NCI-H524 treated with DMSO at 0.1 percent for 48 hours (cell line): ENCODE measurements at regions not wholly inside any gene's neighbourhood (a gene's known extent, or its start where the extent isn't known, plus 50 kb on each side); places are given as distances from the start of the nearest gene placed in this dataset.

Source experiments
- DNase-seq: peaks from one replicate; lab custom pipeline; 2025; lab: John Stamatoyannopoulos, UW

DNA sequence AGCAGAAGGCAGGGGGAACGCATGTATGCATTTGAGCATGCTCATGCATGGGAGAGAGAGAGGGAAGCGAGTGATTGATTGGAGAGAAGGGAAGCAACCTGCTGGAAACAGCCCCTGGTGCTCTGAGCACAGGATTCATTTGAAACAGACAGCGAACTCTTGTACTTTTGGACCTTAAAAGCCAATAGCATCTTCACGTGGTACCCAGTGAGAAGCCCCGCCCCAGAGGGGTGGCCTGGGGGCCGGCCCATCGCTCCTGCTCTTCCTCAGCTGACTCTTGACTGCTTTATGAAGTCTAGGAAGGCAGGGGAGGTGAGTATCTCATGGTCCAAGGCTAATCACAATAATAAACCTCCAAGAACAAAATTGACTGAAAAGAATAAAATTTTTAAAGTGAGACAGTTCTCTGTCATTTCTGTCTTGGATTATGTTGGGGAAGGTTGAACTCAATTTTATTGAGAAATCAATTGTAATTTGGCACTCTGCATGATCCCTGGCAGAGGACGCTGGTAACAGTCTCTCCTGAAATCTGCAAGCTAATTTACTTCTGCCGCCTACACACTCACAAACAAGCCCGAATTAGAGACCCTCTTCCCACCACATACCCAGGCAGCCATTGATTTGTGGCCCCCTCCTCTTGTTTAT lies 168.2 kb upstream of the PPARGC1A start:
- no peak for DNase-seq

DNA sequence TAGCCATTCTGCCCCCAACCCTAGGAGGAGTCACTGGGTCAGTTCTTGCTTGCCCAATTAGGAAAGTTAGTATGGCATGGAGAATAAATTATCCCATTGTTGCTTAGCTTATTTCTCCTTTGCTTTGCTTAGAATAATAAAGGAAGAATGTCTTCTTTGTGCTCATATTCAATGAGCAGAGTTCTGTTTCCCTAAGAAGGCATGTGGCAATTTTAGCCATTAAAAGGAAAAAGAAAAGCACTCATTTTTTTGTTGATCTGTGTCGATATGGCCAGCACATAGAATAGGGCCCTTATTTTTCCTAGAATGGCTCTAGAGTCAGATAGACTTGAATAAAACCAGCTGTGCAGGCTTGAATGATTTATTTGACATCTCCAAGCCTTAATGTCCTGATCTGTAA lies 166.4 kb upstream of the PPARGC1A start:
- no peak for DNase-seq

DNA sequence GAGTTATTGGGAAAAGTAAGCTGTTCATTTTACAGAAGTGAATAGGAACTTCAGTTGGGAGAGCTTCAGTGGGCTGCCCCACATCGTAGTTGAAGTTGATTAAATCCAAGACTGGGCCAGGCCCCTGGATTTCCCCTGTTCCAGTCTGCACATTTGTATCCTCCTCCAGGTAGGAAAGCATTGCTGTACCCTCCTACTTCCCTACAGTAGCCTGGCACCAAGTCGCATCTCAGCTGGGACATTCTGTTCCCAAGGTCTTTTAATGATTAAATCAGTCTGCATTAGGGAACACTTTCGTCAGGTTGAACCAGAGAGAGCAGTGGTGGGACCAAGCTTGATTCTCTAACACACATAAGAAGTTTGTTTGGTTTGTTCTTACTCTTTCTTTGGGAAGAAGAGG lies 165.8 kb upstream of the PPARGC1A start:
- no peak for DNase-seq

DNA sequence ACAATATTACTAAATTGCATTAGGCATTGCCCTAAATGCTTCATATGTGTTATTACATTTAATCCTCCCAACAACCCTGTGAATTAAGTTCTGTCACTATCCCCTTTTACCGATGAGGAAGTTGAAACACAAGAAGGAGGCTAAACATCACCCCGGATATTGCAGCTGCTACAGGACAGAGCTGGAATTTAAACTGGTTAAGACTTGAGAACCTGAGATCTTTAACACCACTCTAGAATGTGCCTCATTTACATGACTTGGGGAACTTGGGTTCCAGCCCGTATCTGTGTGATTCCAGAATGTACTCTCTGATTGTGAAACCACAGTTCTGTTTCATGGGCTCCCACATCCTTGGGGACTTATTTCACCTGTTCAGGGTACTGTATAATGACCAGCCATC lies 165.1 kb upstream of the PPARGC1A start:
- DNase-seq, result no peak

DNA sequence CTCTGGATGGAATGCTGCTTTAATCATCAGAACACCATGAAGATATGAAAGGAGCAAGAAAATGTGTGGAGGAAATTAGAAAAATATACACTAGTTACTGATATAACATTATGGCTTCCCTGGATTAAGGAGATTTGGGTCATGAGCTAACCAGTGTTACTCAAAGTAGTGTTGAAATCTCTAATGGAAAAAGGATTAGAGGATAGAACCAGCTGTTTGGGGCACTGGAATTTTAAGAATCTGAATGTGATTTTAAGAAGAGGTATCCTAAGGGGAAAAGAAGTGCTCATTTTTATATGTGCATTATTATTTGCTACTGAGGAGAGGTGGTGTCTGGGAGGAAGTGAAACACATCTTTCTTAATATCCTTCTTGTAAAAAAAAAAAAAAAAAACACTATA lies 164.1 kb upstream of the PPARGC1A start:
- DNase-seq, result no peak

DNA sequence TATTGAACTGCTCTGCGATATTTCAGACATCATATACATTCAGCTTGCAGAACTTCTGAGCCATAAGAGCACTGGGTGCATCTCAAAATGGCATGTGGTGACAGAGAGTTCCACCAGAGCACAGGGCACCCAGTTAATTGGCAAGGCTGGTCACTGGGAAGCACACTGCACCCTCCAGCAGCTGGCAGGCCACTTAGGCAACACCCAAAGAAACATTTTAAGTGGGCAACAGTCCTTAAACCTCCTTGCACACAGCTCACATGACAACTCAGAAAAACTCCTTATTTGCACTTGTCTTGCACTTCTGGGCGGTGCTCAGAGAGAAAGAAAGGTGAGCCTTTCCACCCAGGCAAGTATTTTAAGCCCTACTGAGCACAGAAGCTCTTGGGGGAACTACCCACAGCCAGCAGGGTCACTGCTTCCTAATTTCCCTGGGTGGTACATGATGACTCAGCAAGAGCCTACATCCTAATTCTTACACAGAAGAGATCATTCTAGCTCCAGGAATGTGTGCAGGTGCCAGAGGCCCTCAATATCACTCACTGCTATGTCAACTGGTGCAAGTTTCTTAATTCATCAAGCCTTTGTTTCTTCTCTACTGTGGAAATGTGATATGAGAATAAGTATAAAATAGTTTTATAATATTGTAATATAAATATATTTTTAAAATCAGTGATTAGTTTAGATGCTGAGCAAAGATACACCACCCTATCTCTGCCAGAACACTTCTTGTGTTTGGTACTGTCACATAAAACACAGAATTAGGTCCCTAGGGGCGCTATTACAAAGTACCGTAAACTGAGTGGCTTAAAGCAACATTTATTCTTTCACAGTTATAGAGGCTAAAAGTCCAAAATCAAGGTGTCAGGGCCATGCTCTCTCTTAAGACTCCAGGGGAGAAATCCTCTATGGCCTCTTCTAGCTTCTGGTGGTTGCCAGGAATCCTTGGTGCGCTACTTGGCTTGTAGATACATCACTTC lies 155.1 kb upstream of the PPARGC1A start:
- DNase-seq, result no peak

DNA sequence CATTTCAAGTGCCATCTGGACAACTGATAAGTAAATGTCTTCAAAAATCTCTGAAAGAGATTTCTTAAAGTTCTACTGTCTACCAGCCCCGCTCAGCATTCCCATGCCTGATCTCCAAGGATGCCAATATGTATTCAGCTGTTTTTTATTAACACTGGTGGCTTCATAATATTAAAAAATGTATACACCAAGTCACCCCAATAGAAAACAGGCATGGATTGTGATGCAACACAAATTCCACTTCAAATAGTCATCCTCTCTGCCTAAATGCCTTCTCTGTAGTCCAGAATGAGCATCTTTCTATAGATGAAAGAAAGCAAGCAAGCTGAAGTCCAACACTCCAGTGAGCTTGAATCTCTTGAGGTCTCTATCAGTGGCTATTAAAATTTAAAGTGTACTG lies 152.2 kb upstream of the PPARGC1A start:
- no peak for DNase-seq

DNA sequence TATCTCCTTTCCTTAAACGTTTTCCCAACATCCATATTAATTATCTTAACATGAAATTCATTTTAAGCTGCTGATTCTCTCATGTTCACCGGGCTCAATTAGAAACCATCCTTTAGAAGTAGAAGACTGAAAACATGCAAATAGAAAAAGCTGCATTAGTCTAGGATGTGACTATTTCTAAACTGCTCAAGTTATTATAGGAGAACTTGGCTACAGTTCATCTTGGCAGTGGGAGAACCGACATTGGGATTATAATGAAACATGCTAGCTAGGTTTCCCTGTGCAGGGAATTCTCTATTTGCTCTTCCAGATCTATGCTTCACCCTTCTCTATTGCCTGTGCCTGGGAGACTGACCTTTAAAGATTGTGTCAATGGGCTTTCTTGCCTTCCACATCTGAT lies 151.0 kb upstream of the PPARGC1A start:
- no peak for DNase-seq

DNA sequence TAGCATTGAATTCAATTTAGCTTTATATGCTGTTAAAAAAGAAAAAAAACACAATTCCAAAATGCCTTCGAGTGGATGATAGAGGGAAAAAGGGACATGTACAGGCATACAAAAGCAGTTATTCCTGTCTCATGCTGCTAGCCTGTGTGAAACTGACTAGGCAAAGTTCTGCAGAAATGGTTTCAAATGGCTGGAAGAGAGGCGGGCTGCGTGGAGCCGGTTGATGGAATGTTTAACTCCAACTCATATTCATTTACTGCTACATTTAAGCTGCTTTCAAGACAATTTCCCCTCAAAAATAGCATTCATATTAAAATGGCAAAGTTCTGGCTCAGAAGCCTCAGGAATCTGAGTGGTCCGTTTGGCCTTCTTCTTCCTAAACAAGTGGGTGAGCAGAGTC lies 143.8 kb upstream of the PPARGC1A start:
- no peak for DNase-seq

DNA sequence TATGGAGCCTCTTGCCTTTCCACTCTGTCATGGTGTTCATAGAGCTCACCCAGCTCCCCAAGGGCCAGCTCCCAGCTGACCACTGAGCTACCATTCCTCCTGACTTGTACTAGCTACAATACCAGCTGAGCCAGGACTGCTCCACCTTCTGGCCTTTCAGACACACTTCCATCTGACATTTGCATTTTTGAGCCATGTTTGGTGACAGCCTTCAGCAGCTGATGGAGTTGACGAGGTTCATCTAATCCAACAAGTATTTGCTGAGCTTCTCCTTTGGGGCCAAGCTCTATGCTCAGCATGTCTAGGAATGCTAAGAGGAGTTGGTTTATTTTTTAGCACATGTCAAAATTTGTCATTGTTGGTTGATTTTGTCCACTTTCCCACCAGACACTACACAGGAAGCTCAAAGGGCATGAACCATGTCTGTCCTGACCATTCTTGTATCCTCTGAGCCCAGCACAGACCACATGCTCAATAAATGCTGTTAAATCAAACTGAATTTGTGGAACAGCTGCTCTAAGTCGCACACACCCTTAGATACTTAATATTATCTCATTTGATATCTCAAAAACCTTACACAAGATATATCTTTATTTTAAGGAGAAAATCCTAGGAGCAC lies 142.6 kb upstream of the PPARGC1A start:
- no peak for DNase-seq

DNA sequence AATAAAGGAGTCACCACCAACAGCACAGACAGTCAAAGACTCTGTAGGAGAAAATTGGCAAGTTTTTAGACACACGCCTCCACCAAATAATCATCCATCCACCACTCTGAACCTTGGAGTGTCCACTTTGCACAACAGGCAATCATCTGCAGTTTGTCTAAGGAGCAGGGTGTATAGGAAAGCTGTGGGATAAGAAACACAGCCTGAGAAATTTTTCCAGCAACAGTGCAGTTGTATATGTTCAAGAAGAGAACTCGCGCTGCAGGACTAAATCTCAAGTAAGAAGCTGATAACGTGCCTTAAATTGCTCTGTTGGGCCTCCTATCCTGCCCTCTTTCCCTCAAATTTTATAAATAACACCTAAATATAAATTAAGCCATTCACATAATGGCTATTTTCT lies 136.7 kb upstream of the PPARGC1A start:
- DNase-seq, result no peak

DNA sequence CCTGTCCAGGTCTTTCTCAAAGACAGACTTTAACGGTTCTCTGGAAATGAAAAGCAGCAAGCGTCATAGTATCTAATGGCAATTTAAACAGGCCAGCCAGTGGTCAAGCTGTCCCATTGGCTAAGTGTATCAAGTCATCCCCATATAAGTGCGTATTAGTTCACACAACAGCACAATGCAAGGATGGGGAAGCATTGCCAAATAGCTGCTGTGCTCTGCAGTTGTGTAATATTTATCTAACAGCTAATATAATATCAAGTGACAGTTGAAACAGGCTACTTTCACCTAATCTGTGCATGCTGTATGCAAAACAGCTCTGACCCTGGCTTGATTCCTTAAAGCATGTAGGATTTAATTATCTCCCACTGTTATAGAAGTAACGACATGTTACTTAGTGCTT lies 134.8 kb upstream of the PPARGC1A start:
- no peak for DNase-seq

DNA sequence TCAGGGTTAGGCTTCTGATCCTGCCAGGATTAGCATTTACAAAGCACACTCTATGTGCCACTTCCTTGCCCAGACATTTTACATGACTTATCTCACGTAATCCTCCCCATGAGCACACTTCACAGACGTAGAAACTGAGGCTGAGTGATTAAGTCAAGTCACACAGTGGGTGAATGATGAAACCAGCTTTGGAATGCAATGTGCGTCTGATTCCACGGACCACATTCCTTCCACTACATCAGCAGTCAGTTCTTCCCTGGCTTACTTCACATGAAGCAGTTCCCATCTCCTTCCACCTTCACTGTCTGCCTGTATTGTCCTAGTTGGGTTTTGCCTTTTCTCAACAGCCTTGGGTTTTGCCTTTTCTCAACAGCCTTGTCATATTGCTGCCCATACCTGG lies 134.3 kb upstream of the PPARGC1A start:
- DNase-seq, result no peak

DNA sequence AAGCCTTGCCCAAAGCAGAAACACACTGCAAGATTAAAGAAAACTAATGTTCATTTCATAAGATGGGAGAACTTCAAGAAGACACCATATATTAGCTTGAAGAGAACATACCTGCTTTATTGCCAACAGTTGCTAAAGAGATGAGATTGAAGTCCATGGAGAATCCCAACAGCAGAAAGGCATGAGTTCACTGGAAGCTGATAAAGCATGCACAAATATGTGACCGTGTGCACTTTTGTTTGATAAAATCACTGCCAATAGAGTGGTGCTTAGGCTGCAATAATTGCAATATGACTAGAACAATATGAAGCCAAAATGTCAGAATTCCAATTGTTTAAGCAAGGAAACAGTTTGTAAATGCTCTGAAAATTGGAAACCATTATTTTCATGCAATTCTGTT lies 125.9 kb upstream of the PPARGC1A start:
- DNase-seq, result no peak

DNA sequence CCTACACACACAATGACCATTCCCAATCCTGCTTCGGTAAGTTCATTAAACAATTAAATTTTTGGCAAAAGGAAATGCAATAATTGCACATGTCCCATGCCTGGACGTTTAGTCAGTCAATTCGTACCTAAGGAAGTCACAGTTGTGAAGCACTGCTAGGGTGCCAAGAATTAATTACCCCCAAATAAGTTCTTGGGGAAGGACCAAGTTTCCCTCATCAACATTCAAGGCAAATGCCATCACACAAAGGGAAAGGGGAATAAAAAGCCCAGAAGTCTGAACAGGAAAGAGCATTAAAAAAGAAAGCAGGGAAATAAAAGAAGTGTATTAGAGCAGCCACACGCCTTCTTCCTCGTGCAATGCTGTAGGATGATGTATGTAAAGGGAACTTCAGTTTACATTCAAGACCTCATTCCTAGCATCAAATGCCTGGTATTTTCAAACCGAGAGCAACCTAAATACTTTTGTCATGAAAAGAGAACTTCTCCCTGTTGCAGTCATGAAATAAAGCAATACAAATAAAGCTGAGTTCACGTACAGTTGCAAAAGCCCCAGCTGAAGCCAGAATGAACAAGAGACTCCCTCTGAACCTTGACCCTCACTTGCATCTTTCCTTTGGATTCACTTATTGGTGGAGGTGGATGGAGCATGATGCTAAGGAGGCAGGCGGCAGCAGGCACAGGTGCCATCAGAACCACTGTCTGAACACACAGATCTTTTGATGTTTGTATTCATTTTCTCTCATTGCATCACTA lies 124.0 kb upstream of the PPARGC1A start:
- DNase-seq, result no peak

DNA sequence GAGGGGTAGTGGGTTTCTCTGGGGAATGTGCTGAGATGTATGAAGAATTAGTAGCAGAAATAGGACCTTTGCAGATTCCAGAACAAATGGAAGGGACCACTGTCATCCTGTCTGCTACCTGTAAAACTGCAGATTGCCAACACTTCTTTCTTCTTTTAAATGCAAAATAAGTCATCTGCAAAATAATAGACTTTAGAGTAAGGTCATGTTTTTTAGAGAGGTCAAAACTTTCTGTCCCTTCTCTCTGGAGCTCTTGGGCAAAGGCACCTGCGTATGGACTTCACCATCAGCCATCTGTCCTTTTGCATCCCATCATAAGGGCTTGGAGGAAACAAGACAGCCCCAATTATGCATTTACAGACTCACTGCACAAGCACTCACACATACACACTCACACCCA lies 121.1 kb upstream of the PPARGC1A start:
- no peak for DNase-seq

DNA sequence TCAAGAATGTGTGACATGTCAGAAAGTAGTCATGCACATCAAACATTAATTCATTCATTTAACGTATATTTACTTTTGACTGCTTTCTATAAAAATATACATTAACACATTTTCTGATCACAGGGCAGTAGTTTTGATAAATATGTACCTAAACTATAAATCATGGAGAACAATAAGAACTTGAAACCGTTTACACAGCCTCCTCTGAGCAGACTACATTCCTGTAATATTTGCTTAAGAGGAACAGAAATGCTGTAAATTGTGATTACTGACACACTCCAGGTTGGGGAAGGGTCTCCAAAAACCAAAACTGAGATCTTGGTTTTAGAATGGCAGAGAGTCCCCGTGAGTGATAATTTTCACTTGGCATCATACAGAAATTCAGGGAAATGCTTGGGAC lies 120.7 kb upstream of the PPARGC1A start:
- DNase-seq, result no peak

DNA sequence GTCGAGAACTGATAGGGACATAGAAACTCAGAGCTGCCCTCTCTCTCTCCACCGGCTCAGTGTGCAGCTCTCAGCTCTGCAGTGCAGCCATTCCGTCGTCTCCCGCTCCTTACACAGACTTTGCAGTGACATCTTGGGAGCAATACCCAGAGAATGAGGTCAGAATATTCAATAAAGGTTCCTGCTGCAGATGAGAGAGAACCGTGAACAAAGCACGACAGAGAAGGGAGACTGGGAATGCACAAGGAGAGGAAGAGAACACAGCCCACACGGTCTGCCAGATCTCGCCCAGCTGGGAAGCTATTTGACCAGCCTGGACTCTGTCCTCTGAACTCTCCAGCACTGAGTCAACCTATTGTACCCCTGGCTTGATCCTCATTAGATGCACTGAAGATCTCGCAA lies 118.0 kb upstream of the PPARGC1A start:
- no peak for DNase-seq

DNA sequence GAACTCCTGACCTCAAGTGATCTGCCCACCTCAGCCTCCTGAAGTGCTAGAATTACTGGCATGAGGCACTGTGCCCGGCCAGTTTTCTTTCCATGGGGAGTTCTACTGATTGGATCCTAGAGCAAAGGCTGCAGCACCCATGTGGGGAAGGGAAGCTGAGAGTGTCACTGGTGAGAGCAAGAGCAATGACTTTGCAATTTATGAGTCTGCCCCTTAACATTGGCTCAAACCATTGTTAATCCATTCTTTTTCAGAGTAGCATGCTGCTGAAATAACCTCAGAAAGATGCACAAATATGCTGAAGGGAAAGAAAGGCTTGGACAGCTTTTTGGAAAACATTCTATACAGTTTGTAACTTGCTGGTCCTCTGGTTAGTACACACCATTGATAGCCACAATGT lies 116.4 kb upstream of the PPARGC1A start:
- no peak for DNase-seq

DNA sequence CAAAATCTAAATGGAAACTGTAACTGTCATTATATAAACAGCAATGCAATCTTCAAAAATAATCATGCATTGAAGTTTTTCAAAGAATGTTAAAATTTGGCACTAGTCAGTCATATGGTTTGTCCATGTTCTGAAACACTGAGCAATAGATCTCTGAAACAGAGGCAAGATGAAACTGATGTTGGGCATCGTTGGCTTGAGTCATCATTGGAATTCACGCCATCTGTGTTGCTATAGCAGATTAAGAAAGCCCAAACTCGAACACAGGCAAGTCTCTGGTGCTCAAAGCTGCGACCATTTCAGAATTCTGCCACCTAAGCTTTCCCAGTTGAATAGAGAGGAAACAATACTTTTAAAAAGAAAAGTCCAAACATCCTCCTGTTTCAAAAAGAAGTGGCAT lies 114.1 kb upstream of the PPARGC1A start:
- DNase-seq, result no peak

DNA sequence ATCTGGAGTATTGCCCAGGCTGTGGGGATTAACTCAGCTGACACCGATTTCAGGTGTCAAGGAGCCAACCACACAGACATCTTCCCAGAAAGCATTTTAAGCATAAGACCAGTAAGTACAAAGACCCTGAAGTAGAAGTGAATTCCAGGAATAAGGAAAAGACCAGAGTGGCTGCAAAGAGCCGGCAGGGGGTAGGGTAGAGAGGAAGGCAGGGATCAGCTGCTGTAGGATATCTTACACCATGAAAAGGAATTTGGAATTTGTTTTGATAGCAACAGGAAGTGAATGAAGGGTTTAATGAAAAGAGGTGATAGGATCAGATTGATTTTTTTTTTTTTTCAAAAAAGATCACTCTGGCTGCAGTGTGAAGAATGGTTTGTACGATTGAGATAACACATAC lies 113.6 kb upstream of the PPARGC1A start:
- no peak for DNase-seq

DNA sequence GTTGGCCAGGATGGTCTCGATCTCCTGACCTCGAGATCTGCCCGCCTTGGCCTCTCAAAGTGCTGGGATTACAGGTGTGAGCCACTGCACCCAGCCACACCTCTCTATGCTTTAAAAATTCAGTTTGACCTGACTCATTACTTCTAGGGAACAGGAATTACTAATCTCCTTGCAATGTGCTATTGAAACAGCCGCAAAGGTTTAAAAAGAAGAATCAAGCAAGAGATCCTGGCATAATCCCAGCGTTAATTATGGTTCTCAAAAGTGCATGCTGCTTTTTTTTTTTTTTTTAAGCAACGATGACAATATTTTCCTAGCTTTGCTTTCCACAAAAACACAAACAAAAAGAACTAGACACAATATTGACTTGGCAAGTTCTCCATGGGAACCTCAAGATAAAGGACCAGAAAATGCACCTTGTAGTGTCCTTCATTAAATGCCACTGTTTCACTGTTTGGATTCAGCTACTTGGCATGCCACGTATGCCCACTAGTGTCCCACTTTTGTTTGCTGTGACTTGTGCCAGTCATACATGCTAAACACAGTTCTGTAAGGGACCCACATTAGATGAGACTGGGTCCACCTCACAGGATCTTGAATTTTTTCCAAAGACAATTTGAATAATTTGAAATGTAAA lies 112.6 kb upstream of the PPARGC1A start:
- DNase-seq, result no peak
